ENCODE measurements at regions not wholly inside any gene's neighbourhood (a gene's known extent, or its start where the extent isn't known, plus 50 kb on each side); places are given as distances from the start of the nearest gene placed in this dataset.

DNA sequence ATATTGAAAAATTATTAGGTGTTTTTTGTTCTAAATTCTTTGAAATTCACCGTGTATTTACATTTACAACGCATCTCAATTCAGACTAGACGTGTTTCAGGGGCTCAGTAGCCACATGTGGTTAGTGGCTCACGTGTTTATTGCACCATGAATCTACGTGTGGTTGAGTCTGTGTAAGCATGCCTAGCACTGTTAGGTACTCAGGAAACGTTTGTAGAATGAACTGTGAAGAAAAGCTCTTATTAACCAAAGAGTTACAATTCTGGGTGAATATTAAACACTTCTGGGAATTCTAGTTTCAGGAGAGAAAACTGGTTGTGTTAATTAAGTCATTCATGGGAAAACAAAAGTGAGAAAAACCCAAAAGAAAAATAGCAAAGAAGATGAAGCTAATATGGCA, 117.5 kb upstream of the CDH6 start:
- no peaks in the 10 kb centered on the region for H3K4me1 ChIP-seq (ENCODE audit: insufficient read depth, low read length)
- H3K9me3 ChIP-seq (ENCODE audit: low read depth, low read length), result peaks cover 2% of the 10 kb centered on the region

DNA sequence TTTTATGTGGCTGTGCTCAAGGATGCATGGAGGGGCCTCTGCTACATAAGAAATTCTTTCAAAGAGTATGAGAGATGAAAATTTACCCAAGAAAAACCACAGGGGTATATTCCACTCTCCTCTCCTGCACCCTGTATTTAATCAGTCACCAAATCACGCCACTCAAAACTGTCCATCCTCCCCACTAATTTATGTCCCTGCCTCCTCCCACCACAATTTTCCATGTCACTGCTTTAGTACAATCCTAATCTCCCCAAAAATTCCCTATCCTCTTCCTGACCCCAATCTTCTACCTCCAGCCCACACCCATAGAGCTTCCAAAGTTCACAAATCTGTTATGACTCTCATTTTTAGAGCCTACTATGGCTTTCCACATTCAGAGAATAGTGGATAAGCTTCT, 125.2 kb upstream of the CDH6 start:
- H3K4me3 ChIP-seq (ENCODE audit: insufficient read depth, low read length), result no peak overlapping the region
- TF ChIP-seq, protein P1, sequence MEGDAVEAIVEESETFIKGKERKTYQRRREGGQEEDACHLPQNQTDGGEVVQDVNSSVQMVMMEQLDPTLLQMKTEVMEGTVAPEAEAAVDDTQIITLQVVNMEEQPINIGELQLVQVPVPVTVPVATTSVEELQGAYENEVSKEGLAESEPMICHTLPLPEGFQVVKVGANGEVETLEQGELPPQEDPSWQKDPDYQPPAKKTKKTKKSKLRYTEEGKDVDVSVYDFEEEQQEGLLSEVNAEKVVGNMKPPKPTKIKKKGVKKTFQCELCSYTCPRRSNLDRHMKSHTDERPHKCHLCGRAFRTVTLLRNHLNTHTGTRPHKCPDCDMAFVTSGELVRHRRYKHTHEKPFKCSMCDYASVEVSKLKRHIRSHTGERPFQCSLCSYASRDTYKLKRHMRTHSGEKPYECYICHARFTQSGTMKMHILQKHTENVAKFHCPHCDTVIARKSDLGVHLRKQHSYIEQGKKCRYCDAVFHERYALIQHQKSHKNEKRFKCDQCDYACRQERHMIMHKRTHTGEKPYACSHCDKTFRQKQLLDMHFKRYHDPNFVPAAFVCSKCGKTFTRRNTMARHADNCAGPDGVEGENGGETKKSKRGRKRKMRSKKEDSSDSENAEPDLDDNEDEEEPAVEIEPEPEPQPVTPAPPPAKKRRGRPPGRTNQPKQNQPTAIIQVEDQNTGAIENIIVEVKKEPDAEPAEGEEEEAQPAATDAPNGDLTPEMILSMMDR (IDR thresholded peaks at IDR 0.05; ENCODE audit: extremely low read depth, low read depth, low read length), result no peak
- H4K20me1 ChIP-seq (ENCODE audit: insufficient read depth, low read length), result no peaks in the 10 kb centered on the region
- DNase-seq (ENCODE audit: insufficient read length, low spot score, missing footprints), result no peak
- no peak overlapping the region for H3K4me2 ChIP-seq (ENCODE audit: insufficient read depth, low read length)
- no peaks in the 10 kb centered on the region for H3K4me1 ChIP-seq (ENCODE audit: insufficient read depth, low read length)
- no peak overlapping the region for H2AFZ ChIP-seq (ENCODE audit: low read length)
- no peaks in the 10 kb centered on the region for H3K36me3 ChIP-seq (ENCODE audit: insufficient read depth, low read length)
- H3K79me2 ChIP-seq (ENCODE audit: insufficient read depth, low read length), result no peaks in the 10 kb centered on the region
- H3K27me3 ChIP-seq (ENCODE audit: insufficient read depth, low read length), result no peaks in the 10 kb centered on the region
- H3K9me3 ChIP-seq (ENCODE audit: low read depth, low read length), result peaks cover 2% of the 10 kb centered on the region
- no peak overlapping the region for H3K27ac ChIP-seq (ENCODE audit: low read depth, low read length)

More for the DNA sequence above, 117.5 kb upstream of the CDH6 start:
- TF ChIP-seq, protein P1 (IDR thresholded peaks at IDR 0.05; ENCODE audit: extremely low read depth, low read depth, low read length), result no peak
- Histone ChIP-seq H3K36me3 (ENCODE audit: insufficient read depth, low read length) (no peaks in the 10 kb centered on the region), H2AFZ (ENCODE audit: low read length) (no peak overlapping the region), H3K4me3 (ENCODE audit: insufficient read depth, low read length) (no peak overlapping the region), H4K20me1 (ENCODE audit: insufficient read depth, low read length) (no peaks in the 10 kb centered on the region), H3K27ac (ENCODE audit: low read depth, low read length) (no peak overlapping the region), H3K27me3 (ENCODE audit: insufficient read depth, low read length) (no peaks in the 10 kb centered on the region), H3K4me2 (ENCODE audit: insufficient read depth, low read length) (no peak overlapping the region), H3K79me2 (ENCODE audit: insufficient read depth, low read length) (no peaks in the 10 kb centered on the region)
- DNase-seq (ENCODE audit: insufficient read length, low spot score, missing footprints), result no peak

DNA sequence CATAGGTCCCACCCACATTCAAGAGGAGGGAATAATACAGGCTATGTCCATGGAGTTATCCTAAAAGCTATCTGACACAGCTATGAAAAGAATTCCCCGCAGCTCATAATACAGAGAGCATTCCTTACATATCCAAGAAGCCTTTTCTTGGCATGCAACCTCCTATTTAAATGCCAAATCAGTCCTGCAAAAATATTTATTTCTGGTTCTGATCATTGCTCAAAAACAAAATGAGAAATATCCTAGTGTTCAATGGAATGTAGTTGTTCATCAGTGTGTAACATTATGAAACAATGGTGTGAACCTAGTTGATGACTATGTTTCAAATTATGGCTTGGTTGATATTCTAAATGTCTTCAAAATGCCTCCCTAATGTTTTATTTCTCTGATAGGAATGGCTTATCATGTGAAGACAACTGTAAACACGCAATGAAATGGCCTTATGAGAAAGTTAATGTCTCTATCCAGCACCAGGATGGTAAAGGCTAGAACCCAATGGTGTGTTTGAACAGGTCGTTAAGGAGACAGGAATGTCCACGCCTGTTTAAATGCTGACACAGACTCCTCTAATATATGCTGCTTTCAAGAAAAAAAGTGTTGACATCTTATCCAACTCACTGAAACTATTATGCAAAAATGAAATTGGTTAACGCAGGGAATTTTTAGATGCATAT, 126.7 kb upstream of the CDH6 start:
- H2AFZ ChIP-seq (ENCODE audit: low read length), result no peak overlapping the region
- DNase-seq (ENCODE audit: insufficient read length, low spot score, missing footprints), result no peak
- peaks cover 2% of the 10 kb centered on the region for H3K9me3 ChIP-seq (ENCODE audit: low read depth, low read length)
- H4K20me1 ChIP-seq (ENCODE audit: insufficient read depth, low read length), result no peaks in the 10 kb centered on the region
- no peak overlapping the region for H3K4me3 ChIP-seq (ENCODE audit: insufficient read depth, low read length)
- H3K4me1 ChIP-seq (ENCODE audit: insufficient read depth, low read length), result no peaks in the 10 kb centered on the region
- no peak overlapping the region for H3K27ac ChIP-seq (ENCODE audit: low read depth, low read length)
- no peaks in the 10 kb centered on the region for H3K27me3 ChIP-seq (ENCODE audit: insufficient read depth, low read length)
- H3K79me2 ChIP-seq (ENCODE audit: insufficient read depth, low read length), result no peaks in the 10 kb centered on the region
- TF ChIP-seq, protein P1 (IDR thresholded peaks at IDR 0.05; ENCODE audit: extremely low read depth, low read depth, low read length), result no peak
- no peak overlapping the region for H3K4me2 ChIP-seq (ENCODE audit: insufficient read depth, low read length)
- no peaks in the 10 kb centered on the region for H3K36me3 ChIP-seq (ENCODE audit: insufficient read depth, low read length)

DNA sequence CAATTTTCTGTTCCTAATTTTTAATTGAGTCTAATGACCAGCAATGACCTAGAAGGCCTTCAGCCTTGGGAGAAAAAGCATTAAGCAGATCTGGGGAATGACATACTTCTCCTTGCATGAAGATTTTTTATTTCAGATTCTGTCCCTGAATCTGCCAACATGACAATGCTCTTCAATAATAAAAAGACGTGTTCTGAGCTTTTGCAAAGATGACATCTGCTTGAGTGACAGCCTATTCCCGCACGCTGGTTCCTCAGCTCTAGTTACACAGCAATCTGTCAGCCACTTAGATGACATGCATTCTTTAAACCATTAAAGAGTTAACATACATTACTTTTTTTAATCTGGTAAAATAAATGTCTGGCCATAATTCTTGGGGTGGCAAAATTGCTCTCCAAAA, 129.3 kb upstream of the CDH6 start:
- H4K20me1 ChIP-seq (ENCODE audit: insufficient read depth, low read length), result no peaks in the 10 kb centered on the region

More for the DNA sequence above, 129.3 kb upstream of the CDH6 start:
- H3K4me1 ChIP-seq (ENCODE audit: insufficient read depth, low read length), result no peaks in the 10 kb centered on the region
- no peaks in the 10 kb centered on the region for H3K27me3 ChIP-seq (ENCODE audit: insufficient read depth, low read length)
- TF ChIP-seq, protein P1 (IDR thresholded peaks at IDR 0.05; ENCODE audit: extremely low read depth, low read depth, low read length), result no peak
- H3K27ac ChIP-seq (ENCODE audit: low read depth, low read length), result no peak overlapping the region
- H3K36me3 ChIP-seq (ENCODE audit: insufficient read depth, low read length), result no peaks in the 10 kb centered on the region
- no peak overlapping the region for H3K4me3 ChIP-seq (ENCODE audit: insufficient read depth, low read length)
- H3K4me2 ChIP-seq (ENCODE audit: insufficient read depth, low read length), result no peak overlapping the region
- no peak overlapping the region for H2AFZ ChIP-seq (ENCODE audit: low read length)
- peaks cover 2% of the 10 kb centered on the region for H3K9me3 ChIP-seq (ENCODE audit: low read depth, low read length)
- no peak for DNase-seq (ENCODE audit: insufficient read length, low spot score, missing footprints)
- no peaks in the 10 kb centered on the region for H3K79me2 ChIP-seq (ENCODE audit: insufficient read depth, low read length)

All from osteoblast (primary cell).